ENCODE measurements at regions not wholly inside any gene's neighbourhood (a gene's known extent, or its start where the extent isn't known, plus 50 kb on each side); places are given as distances from the start of the nearest gene placed in this dataset.

GRCh38 chr4:14095831-14096230 is 468.3 kb upstream of the BOD1L1 start:
- DNase-seq (ENCODE audit: low read depth) = no peak

- DNase-seq (ENCODE audit: low read depth) = no peak
These were observed 469.0 kb upstream of the BOD1L1 start for GRCh38 chr4:14096396-14096965.

- DNase-seq (ENCODE audit: low read depth) = no peak
These were observed 472.8 kb upstream of the BOD1L1 start for GRCh38 chr4:14100349-14100748.

- peak; percentile 63 for DNase-seq (ENCODE audit: low read depth)
These were observed 482.9 kb upstream of the BOD1L1 start for GRCh38 chr4:14110407-14110806.

- peak; percentile 64 for DNase-seq (ENCODE audit: low read depth)
These were observed 484.2 kb upstream of the BOD1L1 start for GRCh38 chr4:14111730-14112181.

- DNase-seq (ENCODE audit: low read depth) = no peak
These were observed 487.6 kb upstream of the BOD1L1 start for GRCh38 chr4:14115106-14115505.

GRCh38 chr4:14117575-14118238 is 490.2 kb upstream of the BOD1L1 start:
- no peak for DNase-seq (ENCODE audit: low read depth)

- no peak for DNase-seq (ENCODE audit: low read depth)
These were observed 497.3 kb upstream of the BOD1L1 start for GRCh38 chr4:14124816-14125215.

- no peak for DNase-seq (ENCODE audit: low read depth)
These were observed 498.0 kb upstream of the BOD1L1 start for GRCh38 chr4:14125375-14126129.

GRCh38 chr4:14130551-14130950 is 503.0 kb upstream of the BOD1L1 start:
- no peak for DNase-seq (ENCODE audit: low read depth)

GRCh38 chr4:14131335-14131734 is 503.8 kb upstream of the BOD1L1 start:
- DNase-seq (ENCODE audit: low read depth) = no peak

GRCh38 chr4:14132301-14132700 is 504.8 kb upstream of the BOD1L1 start:
- DNase-seq (ENCODE audit: low read depth) = no peak

- DNase-seq (ENCODE audit: low read depth) = no peak
These were observed 510.6 kb upstream of the BOD1L1 start for GRCh38 chr4:14138106-14138505.

- no peak for DNase-seq (ENCODE audit: low read depth)
These were observed 516.4 kb upstream of the BOD1L1 start for GRCh38 chr4:14143892-14144291.

GRCh38 chr4:14149176-14150053 is 521.9 kb upstream of the BOD1L1 start:
- no peak for DNase-seq (ENCODE audit: low read depth)

- no peak for DNase-seq (ENCODE audit: low read depth)
These were observed 523.6 kb upstream of the BOD1L1 start for GRCh38 chr4:14151101-14151500.

GRCh38 chr4:14152834-14153519 is 525.5 kb upstream of the BOD1L1 start:
- DNase-seq (ENCODE audit: low read depth) = no peak

- no peak for DNase-seq (ENCODE audit: low read depth)
These were observed 528.3 kb upstream of the BOD1L1 start for GRCh38 chr4:14155803-14156202.

- DNase-seq (ENCODE audit: low read depth) = no peak
These were observed 529.7 kb upstream of the BOD1L1 start for GRCh38 chr4:14157262-14157661.

- DNase-seq (ENCODE audit: low read depth) = no peak
These were observed 537.8 kb upstream of the BOD1L1 start for GRCh38 chr4:14165222-14165920.

Data from HT1080 (cell line).